ENCODE measurements at regions not wholly inside any gene's neighbourhood (a gene's known extent, or its start where the extent isn't known, plus 50 kb on each side); places are given as distances from the start of the nearest gene placed in this dataset.

- peaks cover 7% of the 10 kb centered on the region for H3K4me1 Mint-ChIP-seq
- peaks cover 12% of the 10 kb centered on the region for H3K9me3 Mint-ChIP-seq
- H3K36me3 Mint-ChIP-seq (ENCODE audit: insufficient read depth) = no peaks in the 10 kb centered on the region
- DNase-seq (ENCODE audit: low spot score in 2 of 2) = no peak
- no peak overlapping the region for H3K4me3 Mint-ChIP-seq
- peaks cover 15% of the 10 kb centered on the region for H3K27me3 Mint-ChIP-seq
- no peak overlapping the region for H3K27ac Mint-ChIP-seq (ENCODE audit: low read depth)
- no peak for ATAC-seq (replicated peaks; ENCODE audit: extremely low read depth, poor library complexity, severe bottlenecking)
Measured at GRCh38 chr15:87763837-87764236, 492.7 kb downstream of the NTRK3 start.

GRCh38 chr15:87761736-87762509 lies 494.6 kb downstream of the NTRK3 start:
- no peak overlapping the region for H3K27ac Mint-ChIP-seq (ENCODE audit: low read depth)
- no peaks in the 10 kb centered on the region for H3K27me3 Mint-ChIP-seq
- H3K4me3 Mint-ChIP-seq = no peak overlapping the region
- peaks cover 7% of the 10 kb centered on the region for H3K4me1 Mint-ChIP-seq
- no peaks in the 10 kb centered on the region for H3K9me3 Mint-ChIP-seq
- no peak for ATAC-seq (replicated peaks; ENCODE audit: extremely low read depth, poor library complexity, severe bottlenecking)
- H3K36me3 Mint-ChIP-seq (ENCODE audit: insufficient read depth) = no peaks in the 10 kb centered on the region
- DNase-seq (ENCODE audit: low spot score in 2 of 2) = no peak

- Mint-ChIP-seq H3K4me3 (no peak overlapping the region), H3K4me1 (peaks cover 7% of the 10 kb centered on the region), H3K36me3 (ENCODE audit: insufficient read depth) (no peaks in the 10 kb centered on the region), H3K27ac (ENCODE audit: low read depth) (no peak overlapping the region), H3K27me3 (no peaks in the 10 kb centered on the region), H3K9me3 (no peaks in the 10 kb centered on the region)
- ATAC-seq (replicated peaks; ENCODE audit: extremely low read depth, poor library complexity, severe bottlenecking) (no peak), DNase-seq (ENCODE audit: low spot score in 2 of 2) (no peak)
Measured at GRCh38 chr15:87760547-87761314, 495.8 kb downstream of the NTRK3 start.

- ATAC-seq (replicated peaks; ENCODE audit: extremely low read depth, poor library complexity, severe bottlenecking) (no peak), DNase-seq (ENCODE audit: low spot score in 2 of 2) (no peak)
- Mint-ChIP-seq H3K4me3 (no peak overlapping the region), H3K27ac (ENCODE audit: low read depth) (no peak overlapping the region), H3K27me3 (no peaks in the 10 kb centered on the region), H3K9me3 (no peaks in the 10 kb centered on the region), H3K4me1 (peaks cover 7% of the 10 kb centered on the region), H3K36me3 (ENCODE audit: insufficient read depth) (no peaks in the 10 kb centered on the region)
Measured at GRCh38 chr15:87758794-87759418, 497.6 kb downstream of the NTRK3 start.

DNA sequence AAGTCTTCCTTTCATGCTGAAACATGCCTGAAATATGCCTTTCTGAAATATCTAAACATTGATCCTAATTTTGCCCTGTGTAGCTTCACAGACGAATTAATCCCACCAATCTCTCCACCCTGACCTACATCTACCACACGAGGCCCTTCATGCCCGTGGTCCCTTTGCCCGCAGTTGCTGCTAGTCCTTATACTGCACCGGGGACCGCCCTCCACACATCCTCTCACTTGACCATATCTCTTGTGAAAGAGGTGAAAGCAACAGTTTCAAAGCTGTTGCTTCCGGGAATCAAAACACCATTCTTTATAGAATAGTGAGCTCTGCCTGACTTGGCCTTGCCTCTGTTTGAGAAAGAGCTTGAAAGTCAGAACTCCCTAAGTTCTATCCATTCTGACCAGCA lies 499.5 kb downstream of the NTRK3 start:
- Mint-ChIP-seq H3K4me3 (no peak overlapping the region), H3K9me3 (no peaks in the 10 kb centered on the region), H3K4me1 (peaks cover 3% of the 10 kb centered on the region), H3K36me3 (ENCODE audit: insufficient read depth) (no peaks in the 10 kb centered on the region), H3K27me3 (no peaks in the 10 kb centered on the region), H3K27ac (ENCODE audit: low read depth) (no peak overlapping the region)
- no peak for DNase-seq (ENCODE audit: low spot score in 2 of 2)
- ATAC-seq (replicated peaks; ENCODE audit: extremely low read depth, poor library complexity, severe bottlenecking) = no peak

DNA sequence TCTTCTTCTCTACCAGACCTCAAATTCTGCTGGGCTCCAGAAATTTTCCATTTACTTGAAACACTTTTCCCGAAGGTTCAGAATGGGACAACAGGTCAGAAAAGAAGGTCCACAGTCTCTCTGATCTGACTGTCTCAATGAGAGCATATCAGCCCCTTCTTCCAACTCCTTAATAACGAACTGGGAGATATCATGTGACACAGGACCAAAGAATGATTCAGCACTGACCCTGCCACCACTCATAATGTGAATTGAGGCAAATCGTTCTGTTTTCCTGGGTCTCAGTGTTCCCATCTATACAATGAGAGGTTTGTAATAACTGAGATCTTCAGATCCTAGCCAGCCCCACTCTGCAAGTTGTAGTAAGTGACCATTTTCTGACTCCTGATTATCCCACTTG lies 500.5 kb downstream of the NTRK3 start:
- no peaks in the 10 kb centered on the region for H3K27me3 Mint-ChIP-seq
- ATAC-seq (replicated peaks; ENCODE audit: extremely low read depth, poor library complexity, severe bottlenecking) (no peak), DNase-seq (ENCODE audit: low spot score in 2 of 2) (no peak)
- no peaks in the 10 kb centered on the region for H3K36me3 Mint-ChIP-seq (ENCODE audit: insufficient read depth)
- no peaks in the 10 kb centered on the region for H3K4me1 Mint-ChIP-seq
- H3K9me3 Mint-ChIP-seq = no peaks in the 10 kb centered on the region
- no peak overlapping the region for H3K27ac Mint-ChIP-seq (ENCODE audit: low read depth)
- no peak overlapping the region for H3K4me3 Mint-ChIP-seq

- no peak for DNase-seq (ENCODE audit: low spot score in 2 of 2)
- Mint-ChIP-seq H3K36me3 (ENCODE audit: insufficient read depth) (no peaks in the 10 kb centered on the region), H3K27me3 (no peaks in the 10 kb centered on the region), H3K9me3 (no peaks in the 10 kb centered on the region), H3K4me3 (no peak overlapping the region), H3K4me1 (no peaks in the 10 kb centered on the region), H3K27ac (ENCODE audit: low read depth) (no peak overlapping the region)
- ATAC-seq (replicated peaks; ENCODE audit: extremely low read depth, poor library complexity, severe bottlenecking) = no peak
Measured at GRCh38 chr15:87755226-87755625, 501.3 kb downstream of the NTRK3 start.

GRCh38 chr15:87753539-87753938 lies 503.0 kb downstream of the NTRK3 start:
- no peak overlapping the region for H3K27ac Mint-ChIP-seq (ENCODE audit: low read depth)
- H3K9me3 Mint-ChIP-seq = no peaks in the 10 kb centered on the region
- no peak overlapping the region for H3K4me3 Mint-ChIP-seq
- no peak for DNase-seq (ENCODE audit: low spot score in 2 of 2)
- H3K27me3 Mint-ChIP-seq = no peaks in the 10 kb centered on the region
- no peak for ATAC-seq (replicated peaks; ENCODE audit: extremely low read depth, poor library complexity, severe bottlenecking)
- H3K36me3 Mint-ChIP-seq (ENCODE audit: insufficient read depth) = no peaks in the 10 kb centered on the region
- no peaks in the 10 kb centered on the region for H3K4me1 Mint-ChIP-seq

DNA sequence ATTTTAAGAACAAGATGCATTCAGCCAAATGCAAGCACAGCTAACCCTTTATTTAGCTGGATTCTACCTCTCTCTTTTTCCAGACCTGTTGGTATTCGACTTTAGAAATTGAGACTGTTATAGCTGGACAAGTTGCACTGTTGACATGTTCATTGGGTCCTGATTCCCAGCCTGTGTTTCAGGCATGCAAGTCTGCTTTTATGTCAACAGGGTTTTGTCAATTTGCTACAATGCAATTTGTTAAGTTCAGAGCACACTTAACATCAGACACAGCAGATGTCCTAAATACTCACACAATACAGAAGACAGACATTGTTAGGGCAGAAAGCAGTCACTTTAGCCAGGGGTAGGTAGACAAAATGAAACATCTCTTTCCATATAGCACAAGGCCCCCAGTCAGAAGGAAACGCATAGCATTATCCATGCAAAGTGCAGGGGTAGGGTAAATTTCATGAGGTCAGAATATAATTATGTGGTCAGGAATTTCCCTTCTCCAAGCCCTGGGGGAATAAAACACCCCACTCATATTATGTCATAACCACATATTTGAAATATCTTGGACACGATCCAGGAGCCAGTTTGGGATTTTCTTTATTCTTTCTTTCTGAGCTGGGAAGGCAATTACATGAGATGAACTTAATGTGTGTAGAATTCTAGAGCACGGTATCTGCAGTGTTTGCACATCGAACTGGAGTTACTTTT lies 504.1 kb downstream of the NTRK3 start:
- peaks cover 11% of the 10 kb centered on the region for H3K27me3 Mint-ChIP-seq
- H3K36me3 Mint-ChIP-seq (ENCODE audit: insufficient read depth) = no peaks in the 10 kb centered on the region
- no peak overlapping the region for H3K27ac Mint-ChIP-seq (ENCODE audit: low read depth)
- H3K4me3 Mint-ChIP-seq = no peak overlapping the region
- H3K9me3 Mint-ChIP-seq = no peaks in the 10 kb centered on the region
- ATAC-seq (replicated peaks; ENCODE audit: extremely low read depth, poor library complexity, severe bottlenecking) (no peak), DNase-seq (ENCODE audit: low spot score in 2 of 2) (no peak)
- no peaks in the 10 kb centered on the region for H3K4me1 Mint-ChIP-seq

GRCh38 chr15:87748483-87748882 lies 508.1 kb downstream of the NTRK3 start:
- ATAC-seq (replicated peaks; ENCODE audit: extremely low read depth, poor library complexity, severe bottlenecking) = no peak
- H3K4me3 Mint-ChIP-seq = no peak overlapping the region
- H3K27ac Mint-ChIP-seq (ENCODE audit: low read depth) = no peak overlapping the region
- H3K9me3 Mint-ChIP-seq = no peaks in the 10 kb centered on the region
- no peak for DNase-seq (ENCODE audit: low spot score in 2 of 2)
- H3K27me3 Mint-ChIP-seq = peaks cover 15% of the 10 kb centered on the region
- no peaks in the 10 kb centered on the region for H3K36me3 Mint-ChIP-seq (ENCODE audit: insufficient read depth)
- no peaks in the 10 kb centered on the region for H3K4me1 Mint-ChIP-seq

DNA sequence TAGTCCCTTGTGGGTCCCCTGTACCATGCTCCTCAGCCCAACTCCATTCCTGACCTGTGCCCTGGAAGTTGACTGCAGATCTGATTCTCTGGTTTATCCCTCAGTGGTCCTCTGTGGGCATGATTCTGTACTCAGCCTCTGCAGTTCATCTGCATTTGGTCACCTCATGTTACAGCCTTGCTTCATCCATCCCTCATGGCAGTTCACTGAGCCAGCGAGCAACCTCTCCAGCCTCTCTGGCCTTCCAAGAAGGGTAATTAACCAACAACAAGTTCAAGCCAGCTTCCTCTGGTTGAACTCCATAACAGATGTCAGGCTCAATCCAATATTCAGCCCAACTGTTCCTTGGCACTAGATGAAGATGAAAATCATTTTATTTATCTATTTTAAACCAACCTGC lies 509.5 kb downstream of the NTRK3 start:
- no peaks in the 10 kb centered on the region for H3K36me3 Mint-ChIP-seq (ENCODE audit: insufficient read depth)
- no peaks in the 10 kb centered on the region for H3K4me1 Mint-ChIP-seq
- H3K27ac Mint-ChIP-seq (ENCODE audit: low read depth) = no peak overlapping the region
- no peak for ATAC-seq (replicated peaks; ENCODE audit: extremely low read depth, poor library complexity, severe bottlenecking)
- no peak for DNase-seq (ENCODE audit: low spot score in 2 of 2)
- peaks cover 15% of the 10 kb centered on the region for H3K27me3 Mint-ChIP-seq
- no peaks in the 10 kb centered on the region for H3K9me3 Mint-ChIP-seq
- H3K4me3 Mint-ChIP-seq = no peak overlapping the region

DNA sequence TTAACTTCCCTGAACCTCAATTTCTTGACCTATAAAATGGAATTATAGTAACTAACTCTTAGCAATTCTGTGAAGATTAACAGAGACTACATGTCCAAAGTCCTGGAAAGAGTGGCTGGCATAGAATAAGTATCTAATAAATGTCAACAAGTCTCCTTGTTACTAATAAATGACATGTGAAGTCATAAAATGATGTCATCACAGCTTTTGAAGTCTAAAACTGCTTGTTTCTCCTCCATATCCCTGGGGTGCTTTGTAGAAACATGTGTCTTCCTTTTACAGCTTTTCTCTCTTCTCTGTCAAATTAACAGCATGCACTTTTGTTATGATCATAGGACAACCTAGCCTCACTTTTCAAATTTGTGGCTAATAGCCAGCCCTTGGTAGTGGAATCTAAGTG lies 510.2 kb downstream of the NTRK3 start:
- DNase-seq (ENCODE audit: low spot score in 2 of 2) (no peak), ATAC-seq (replicated peaks; ENCODE audit: extremely low read depth, poor library complexity, severe bottlenecking) (no peak)
- H3K27me3 Mint-ChIP-seq = peaks cover 15% of the 10 kb centered on the region
- no peak overlapping the region for H3K27ac Mint-ChIP-seq (ENCODE audit: low read depth)
- H3K36me3 Mint-ChIP-seq (ENCODE audit: insufficient read depth) = no peaks in the 10 kb centered on the region
- H3K4me1 Mint-ChIP-seq = no peaks in the 10 kb centered on the region
- no peaks in the 10 kb centered on the region for H3K9me3 Mint-ChIP-seq
- no peak overlapping the region for H3K4me3 Mint-ChIP-seq
